ENCODE measurements at regions not wholly inside any gene's neighbourhood (a gene's known extent, or its start where the extent isn't known, plus 50 kb on each side); places are given as distances from the start of the nearest gene placed in this dataset.

DNA sequence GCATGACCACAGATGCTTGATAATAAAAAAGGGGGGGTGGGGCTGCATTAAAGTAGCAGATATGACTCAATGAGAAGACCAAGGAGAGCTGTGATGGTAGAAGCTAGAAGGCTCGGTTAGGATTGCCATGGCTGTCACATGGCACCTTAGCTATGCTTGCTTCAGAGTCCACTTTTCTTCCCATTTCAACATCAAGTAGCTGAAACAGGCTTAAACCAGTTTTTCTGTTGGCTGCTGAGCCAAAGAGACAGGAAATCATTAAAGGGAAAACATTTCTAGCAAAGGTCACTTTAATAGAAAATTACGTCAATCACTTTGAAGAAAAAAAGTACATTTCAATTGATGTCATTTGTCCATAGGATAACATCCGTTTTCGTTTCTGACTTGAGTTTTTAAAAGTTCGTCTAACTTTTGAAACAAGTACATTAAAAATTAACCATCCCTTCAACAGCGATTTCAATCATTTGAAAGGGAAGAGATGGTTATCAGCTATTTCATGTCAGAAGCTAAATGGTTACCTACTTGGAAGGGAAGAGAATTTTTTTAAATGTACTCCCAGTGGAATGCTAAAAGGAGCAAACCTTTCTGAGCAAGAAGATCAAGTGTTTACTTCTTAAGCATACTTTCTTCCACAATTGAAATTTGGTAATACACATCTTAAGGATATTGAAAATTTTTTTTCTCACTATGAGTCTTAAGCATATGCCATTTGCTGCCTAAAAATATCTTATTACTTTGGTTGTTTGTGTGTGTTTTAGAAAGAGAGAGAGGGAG is 488.1 kb upstream of the PRMT6 start:
- no peaks in the 10 kb centered on the region for H3K9me3 ChIP-seq (ENCODE audit: insufficient read depth, low read depth)
- intact Hi-C loops (cut with micrococcal nuclease; ENCODE audit: unreplicated experiment): no loop called here
- H3K4me3 ChIP-seq: no peak overlapping the region
- POLR2A ChIA-PET (ENCODE audit: unreplicated experiment): no interaction called here
- no peaks in the 10 kb centered on the region for H3K36me3 ChIP-seq (ENCODE audit: low read depth)
- no peaks in the 10 kb centered on the region for H3K4me1 ChIP-seq (replicated peaks; ENCODE audit: insufficient read depth)
- H3K27me3 ChIP-seq (ENCODE audit: insufficient read depth, low read depth): no peaks in the 10 kb centered on the region
- CTCF ChIA-PET: no interaction called here
- no TSS peak for BruUV-seq (replicated peaks)
- TF ChIP-seq, protein P1, sequence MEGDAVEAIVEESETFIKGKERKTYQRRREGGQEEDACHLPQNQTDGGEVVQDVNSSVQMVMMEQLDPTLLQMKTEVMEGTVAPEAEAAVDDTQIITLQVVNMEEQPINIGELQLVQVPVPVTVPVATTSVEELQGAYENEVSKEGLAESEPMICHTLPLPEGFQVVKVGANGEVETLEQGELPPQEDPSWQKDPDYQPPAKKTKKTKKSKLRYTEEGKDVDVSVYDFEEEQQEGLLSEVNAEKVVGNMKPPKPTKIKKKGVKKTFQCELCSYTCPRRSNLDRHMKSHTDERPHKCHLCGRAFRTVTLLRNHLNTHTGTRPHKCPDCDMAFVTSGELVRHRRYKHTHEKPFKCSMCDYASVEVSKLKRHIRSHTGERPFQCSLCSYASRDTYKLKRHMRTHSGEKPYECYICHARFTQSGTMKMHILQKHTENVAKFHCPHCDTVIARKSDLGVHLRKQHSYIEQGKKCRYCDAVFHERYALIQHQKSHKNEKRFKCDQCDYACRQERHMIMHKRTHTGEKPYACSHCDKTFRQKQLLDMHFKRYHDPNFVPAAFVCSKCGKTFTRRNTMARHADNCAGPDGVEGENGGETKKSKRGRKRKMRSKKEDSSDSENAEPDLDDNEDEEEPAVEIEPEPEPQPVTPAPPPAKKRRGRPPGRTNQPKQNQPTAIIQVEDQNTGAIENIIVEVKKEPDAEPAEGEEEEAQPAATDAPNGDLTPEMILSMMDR (conservative IDR thresholded peaks at IDR 0.05): no peak
- no peak for TF ChIP-seq EZH2 (IDR thresholded peaks at IDR 0.05; ENCODE audit: low read depth)
- no peak for DNase-seq
- no peak overlapping the region for H2AFZ ChIP-seq
- no peaks in the 10 kb centered on the region for H3F3A ChIP-seq (ENCODE audit: insufficient read depth, low read depth)
- no peak overlapping the region for H3K4me2 ChIP-seq
- H3K79me2 ChIP-seq (ENCODE audit: low read depth): no peaks in the 10 kb centered on the region
- H3K27ac ChIP-seq: no peak overlapping the region
- no peaks in the 10 kb centered on the region for H4K20me1 ChIP-seq (ENCODE audit: insufficient read depth)
- no peaks in the 10 kb centered on the region for H3K9me2 ChIP-seq (ENCODE audit: insufficient read depth)

GRCh38 chr1:106571109-106571508 is 485.4 kb upstream of the PRMT6 start:
- Histone ChIP-seq H3K36me3 (ENCODE audit: low read depth) (no peaks in the 10 kb centered on the region), H3K27me3 (ENCODE audit: insufficient read depth, low read depth) (no peaks in the 10 kb centered on the region), H3K79me2 (ENCODE audit: low read depth) (no peaks in the 10 kb centered on the region), H2AFZ (no peak overlapping the region), H3K9me3 (ENCODE audit: insufficient read depth, low read depth) (no peaks in the 10 kb centered on the region), H3F3A (ENCODE audit: insufficient read depth, low read depth) (no peaks in the 10 kb centered on the region), H3K4me1 (replicated peaks; ENCODE audit: insufficient read depth) (no peaks in the 10 kb centered on the region), H3K4me2 (no peak overlapping the region), H4K20me1 (ENCODE audit: insufficient read depth) (no peaks in the 10 kb centered on the region), H3K4me3 (no peak overlapping the region), H3K27ac (no peak overlapping the region), H3K9me2 (ENCODE audit: insufficient read depth) (no peaks in the 10 kb centered on the region)
- BruUV-seq (replicated peaks): no TSS peak
- TF ChIP-seq, protein P1 (conservative IDR thresholded peaks at IDR 0.05): no peak
- TF ChIP-seq EZH2 (IDR thresholded peaks at IDR 0.05; ENCODE audit: low read depth): no peak
- no peak for DNase-seq
- ChIA-PET POLR2A (ENCODE audit: unreplicated experiment) (no interaction called here), CTCF (no interaction called here)
- intact Hi-C loops (cut with micrococcal nuclease; ENCODE audit: unreplicated experiment): no loop called here

- intact Hi-C loops (cut with micrococcal nuclease; ENCODE audit: unreplicated experiment): no loop called here
- H2AFZ ChIP-seq: no peak overlapping the region
- no peak for DNase-seq
- no peaks in the 10 kb centered on the region for H3F3A ChIP-seq (ENCODE audit: insufficient read depth, low read depth)
- H3K27me3 ChIP-seq (ENCODE audit: insufficient read depth, low read depth): no peaks in the 10 kb centered on the region
- H3K4me1 ChIP-seq (replicated peaks; ENCODE audit: insufficient read depth): no peaks in the 10 kb centered on the region
- BruUV-seq (replicated peaks): no TSS peak
- H3K27ac ChIP-seq: no peak overlapping the region
- ChIA-PET POLR2A (ENCODE audit: unreplicated experiment) (no interaction called here), CTCF (no interaction called here)
- H3K4me2 ChIP-seq: no peak overlapping the region
- no peaks in the 10 kb centered on the region for H3K36me3 ChIP-seq (ENCODE audit: low read depth)
- H3K9me2 ChIP-seq (ENCODE audit: insufficient read depth): no peaks in the 10 kb centered on the region
- no peaks in the 10 kb centered on the region for H3K9me3 ChIP-seq (ENCODE audit: insufficient read depth, low read depth)
- H3K4me3 ChIP-seq: no peak overlapping the region
- TF ChIP-seq, protein P1 (conservative IDR thresholded peaks at IDR 0.05): no peak
- TF ChIP-seq EZH2 (IDR thresholded peaks at IDR 0.05; ENCODE audit: low read depth): no peak
- no peaks in the 10 kb centered on the region for H4K20me1 ChIP-seq (ENCODE audit: insufficient read depth)
- H3K79me2 ChIP-seq (ENCODE audit: low read depth): no peaks in the 10 kb centered on the region
Observed at GRCh38 chr1:106584107-106584506, 472.4 kb upstream of the PRMT6 start.

All from PC-9 (cell line).